NCI-H2081 treated with DMSO at 0.1 percent for 48 hours (cell line): ENCODE measurements at regions not wholly inside any gene's neighbourhood (a gene's known extent, or its start where the extent isn't known, plus 50 kb on each side); places are given as distances from the start of the nearest gene placed in this dataset.
"Not testable (repeated sequence)": the region's sequence is repeated elsewhere in the genome, so short reads cannot be mapped to it uniquely, and the experiment has no call there.

ENCODE experiments used
- DNase-seq: peaks from one replicate; lab custom pipeline; 2025; lab: John Stamatoyannopoulos, UW

GRCh38 chr11:90438069-90438468, 215.2 kb upstream of the CHORDC1 start:
- no peak for DNase-seq

- no peak for DNase-seq
Measured at GRCh38 chr11:90434858-90435257, 212.0 kb upstream of the CHORDC1 start.

GRCh38 chr11:90428836-90429235, 206.0 kb upstream of the CHORDC1 start:
- DNase-seq, result no peak

GRCh38 chr11:90426442-90426841, 203.6 kb upstream of the CHORDC1 start:
- DNase-seq, result no peak

GRCh38 chr11:90423378-90423777, 200.5 kb upstream of the CHORDC1 start:
- no peak for DNase-seq

- DNase-seq, result not testable (repeated sequence)
Measured at GRCh38 chr11:90422787-90423186, 199.9 kb upstream of the CHORDC1 start.

GRCh38 chr11:90414221-90414620, 191.4 kb upstream of the CHORDC1 start:
- no peak for DNase-seq

- DNase-seq, result no peak
Measured at GRCh38 chr11:90407350-90407749, 184.5 kb upstream of the CHORDC1 start.

- DNase-seq, result no peak
Measured at GRCh38 chr11:90392692-90393091, 169.8 kb upstream of the CHORDC1 start.

GRCh38 chr11:90391756-90392155, 168.9 kb upstream of the CHORDC1 start:
- DNase-seq, result no peak

- DNase-seq, result no peak
Measured at GRCh38 chr11:90380206-90380605, 157.4 kb upstream of the CHORDC1 start.

GRCh38 chr11:90373971-90374370, 151.1 kb upstream of the CHORDC1 start:
- DNase-seq, result no peak

GRCh38 chr11:90364527-90364926, 141.7 kb upstream of the CHORDC1 start:
- DNase-seq, result no peak

- no peak for DNase-seq
Measured at GRCh38 chr11:90363739-90364138, 140.9 kb upstream of the CHORDC1 start.

GRCh38 chr11:90355200-90355599, 132.4 kb upstream of the CHORDC1 start:
- DNase-seq, result no peak

GRCh38 chr11:90349731-90350130, 126.9 kb upstream of the CHORDC1 start:
- no peak for DNase-seq

GRCh38 chr11:90344546-90344945, 121.7 kb upstream of the CHORDC1 start:
- DNase-seq, result no peak

GRCh38 chr11:90343673-90344072, 120.8 kb upstream of the CHORDC1 start:
- no peak for DNase-seq

- no peak for DNase-seq
Measured at GRCh38 chr11:90341986-90342385, 119.1 kb upstream of the CHORDC1 start.

- no peak for DNase-seq
Measured at GRCh38 chr11:90332415-90332814, 109.6 kb upstream of the CHORDC1 start.

- DNase-seq, result no peak
Measured at GRCh38 chr11:90330632-90331031, 107.8 kb upstream of the CHORDC1 start.

- DNase-seq, result no peak
Measured at GRCh38 chr11:90329043-90329442, 106.2 kb upstream of the CHORDC1 start.

- DNase-seq, result no peak
Measured at GRCh38 chr11:90326647-90327046, 103.8 kb upstream of the CHORDC1 start.

- no peak for DNase-seq
Measured at GRCh38 chr11:90323289-90323688, 100.4 kb upstream of the CHORDC1 start.

GRCh38 chr11:90321018-90321417, 98.2 kb upstream of the CHORDC1 start:
- DNase-seq, result no peak
